Peyer's patch (tissue), 4 donors: ENCODE measurements at regions not wholly inside any gene's neighbourhood (a gene's known extent, or its start where the extent isn't known, plus 50 kb on each side); places are given as distances from the start of the nearest gene placed in this dataset.

Source experiments
- DNase-seq, 3 donors: peaks; one replicate each; pipeline ENCODE4 v3.0.0-alpha.2; 2017 to 2019
- H3K27ac ChIP-seq, 4 donors: fragments of 200-600 bp; sonication (generic); one replicate each; pipeline ENCODE4 v1.5.1; 2016 to 2019
- H3K27me3 ChIP-seq, 2 donors: fragments of 200-600 bp; sonication (generic); one replicate each; pipeline ENCODE4 v1.5.1; 2019
- H3K36me3 ChIP-seq, 3 donors: fragments of 200-600 bp; sonication (generic); one replicate each; pipeline ENCODE4 v1.5.1; 2016 to 2019
- H3K4me1 ChIP-seq, 4 donors: fragments of 200-600 bp; sonication (generic); one replicate each; pipeline ENCODE4 v1.5.1; 2016 to 2019
- H3K4me3 ChIP-seq, 4 donors: fragments of 200-600 bp; sonication (generic); 1 replicate in 3 of 4; 2 replicates in 1 of 4; pipeline ENCODE4 v1.5.1; 2016 to 2019; ENCODE audit warnings: mild to moderate bottlenecking in 1 of 4
- H3K9me3 ChIP-seq, 4 donors: fragments of 200-600 bp; sonication (generic); one replicate each; pipeline ENCODE4 v1.5.1; 2016 to 2019; ENCODE audit warnings: mild to moderate bottlenecking in 1 of 4
- CTCF ChIP-seq, 6 experiments: fragments of 450-650 bp in 4 of 6; fragments of 200-600 bp in 2 of 6; sonication (generic) in 1 of 6; IDR thresholded peaks; one replicate each; pipeline ENCODE4 v1.5.1; 2017 to 2019; ENCODE audit warnings: antibody characterized with exemption in 6 of 6, mild to moderate bottlenecking in 3 of 6, moderate library complexity in 1 of 6
- POLR2A ChIP-seq, 2 donors: fragments of 450-650 bp; IDR thresholded peaks; one replicate each; pipeline ENCODE4 v1.5.1; 2017; ENCODE audit warnings: antibody characterized with exemption in 2 of 2, mild to moderate bottlenecking in 2 of 2, moderate library complexity in 2 of 2

- no peaks in the 10 kb centered on the region for H3K36me3 ChIP-seq
- H3K27ac ChIP-seq: no peak overlapping the region
- DNase-seq: no peak
- no peak for TF ChIP-seq POLR2A (IDR thresholded peaks at IDR 0.05)
- no peak for TF ChIP-seq CTCF (IDR thresholded peaks at IDR 0.05)
- no peaks in the 10 kb centered on the region for H3K9me3 ChIP-seq
- no peaks in the 10 kb centered on the region for H3K4me1 ChIP-seq
- no peak overlapping the region for H3K4me3 ChIP-seq
- H3K27me3 ChIP-seq: no peaks in the 10 kb centered on the region
These were observed 188.6 kb downstream of the RPS24 start for GRCh38 chr10:78222096-78222790.

- DNase-seq: no peak
- Histone ChIP-seq H3K27me3 (no peaks in the 10 kb centered on the region), H3K36me3 (no peaks in the 10 kb centered on the region), H3K9me3 (no peaks in the 10 kb centered on the region), H3K4me3 (no peak overlapping the region), H3K4me1 (no peaks in the 10 kb centered on the region), H3K27ac (no peak overlapping the region)
- TF ChIP-seq POLR2A (IDR thresholded peaks at IDR 0.05) (no peak), CTCF (IDR thresholded peaks at IDR 0.05) (no peak)
These were observed 189.4 kb downstream of the RPS24 start for GRCh38 chr10:78223088-78223487.

DNA sequence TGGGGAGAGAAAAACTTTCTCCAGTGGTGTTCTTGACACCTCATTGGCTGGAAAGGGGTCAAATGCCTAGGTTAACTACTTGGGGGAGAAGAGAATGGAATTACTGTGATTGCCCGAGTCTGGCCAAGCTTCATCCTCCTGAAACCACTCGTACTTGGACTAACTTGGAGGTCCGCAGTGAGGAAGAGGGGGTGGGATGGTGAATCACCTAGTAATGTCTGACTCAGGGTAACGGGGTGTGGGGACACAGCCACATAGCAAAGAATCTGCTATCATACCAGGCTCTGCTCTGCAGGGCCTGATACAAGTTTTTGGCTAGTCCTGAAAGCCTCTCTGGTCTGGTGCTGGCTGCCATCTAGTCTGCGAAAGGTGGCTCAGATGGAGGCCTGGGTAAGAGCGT, 190.9 kb downstream of the RPS24 start:
- Histone ChIP-seq H3K27me3 (no peaks in the 10 kb centered on the region), H3K4me1 (no peaks in the 10 kb centered on the region), H3K4me3 (no peak overlapping the region), H3K27ac (no peak overlapping the region), H3K9me3 (no peaks in the 10 kb centered on the region), H3K36me3 (no peaks in the 10 kb centered on the region)
- TF ChIP-seq CTCF (IDR thresholded peaks at IDR 0.05) (no peak), POLR2A (IDR thresholded peaks at IDR 0.05) (no peak)
- no peak for DNase-seq

GRCh38 chr10:78225594-78225993, 191.9 kb downstream of the RPS24 start:
- no peaks in the 10 kb centered on the region for H3K36me3 ChIP-seq
- no peaks in the 10 kb centered on the region for H3K27me3 ChIP-seq
- no peak overlapping the region for H3K27ac ChIP-seq
- no peak for DNase-seq
- H3K4me3 ChIP-seq: no peak overlapping the region
- no peak for TF ChIP-seq CTCF (IDR thresholded peaks at IDR 0.05)
- no peak for TF ChIP-seq POLR2A (IDR thresholded peaks at IDR 0.05)
- H3K4me1 ChIP-seq: no peaks in the 10 kb centered on the region
- H3K9me3 ChIP-seq: no peaks in the 10 kb centered on the region

GRCh38 chr10:78229489-78229888, 195.8 kb downstream of the RPS24 start:
- no peak overlapping the region for H3K4me3 ChIP-seq
- H3K36me3 ChIP-seq: no peaks in the 10 kb centered on the region
- H3K4me1 ChIP-seq: no peaks in the 10 kb centered on the region
- no peaks in the 10 kb centered on the region for H3K9me3 ChIP-seq
- TF ChIP-seq POLR2A (IDR thresholded peaks at IDR 0.05) (no peak), CTCF (IDR thresholded peaks at IDR 0.05) (no peak)
- DNase-seq: no peak
- H3K27me3 ChIP-seq: no peaks in the 10 kb centered on the region
- H3K27ac ChIP-seq: no peak overlapping the region
